Hepatocyte (in vitro differentiated cells): ENCODE measurements at regions not wholly inside any gene's neighbourhood (a gene's known extent, or its start where the extent isn't known, plus 50 kb on each side); places are given as distances from the start of the nearest gene placed in this dataset.

Source experiments
- DNase-seq: peaks from one replicate; pipeline ENCODE4 v3.0.0-alpha.2; 2016; ENCODE audit warnings: low spot score
- H2AFZ ChIP-seq: fragments of 200-600 bp; sonication (generic); 2 replicates; pipeline ENCODE4 v1.6.0; 2016; ENCODE audit warnings: antibody characterized with exemption, mild to moderate bottlenecking
- H3K27ac ChIP-seq: fragments of 200-600 bp; sonication (generic); 2 replicates; pipeline ENCODE4 v1.5.1; 2016; ENCODE audit warnings: mild to moderate bottlenecking
- H3K27me3 ChIP-seq: fragments of 200-600 bp; sonication (generic); 2 replicates; pipeline ENCODE4 v1.6.1; 2016
- H3K36me3 ChIP-seq: fragments of 200-600 bp; sonication (generic); replicated peaks from 2 replicates; pipeline ENCODE4 v1.5.1; 2016; ENCODE audit warnings: low read depth; ENCODE audit not compliant: insufficient read depth
- H3K4me1 ChIP-seq: fragments of 200-600 bp; sonication (generic); 2 replicates; pipeline ENCODE4 v1.5.1; 2016; ENCODE audit warnings: mild to moderate bottlenecking, moderate library complexity; ENCODE audit not compliant: insufficient read depth
- H3K4me2 ChIP-seq: fragments of 200-600 bp; sonication (generic); 2 replicates; pipeline ENCODE4 v1.6.0; 2016
- H3K4me3 ChIP-seq: fragments of 200-600 bp; sonication (generic); 2 replicates; pipeline ENCODE4 v1.5.1; 2016; ENCODE audit warnings: mild to moderate bottlenecking
- H3K79me2 ChIP-seq: fragments of 200-600 bp; sonication (generic); 2 replicates; pipeline ENCODE4 v1.6.0; 2017; ENCODE audit warnings: mild to moderate bottlenecking
- H3K9me2 ChIP-seq: fragments of 200-600 bp; sonication (generic); replicated peaks from 2 replicates; pipeline ENCODE4 v1.6.0; 2017; ENCODE audit warnings: mild to moderate bottlenecking; ENCODE audit not compliant: insufficient read depth
- H3K9me3 ChIP-seq: fragments of 200-600 bp; sonication (generic); 2 replicates; pipeline ENCODE4 v1.5.1; 2016; ENCODE audit warnings: low read depth, mild to moderate bottlenecking
- H4K20me1 ChIP-seq: fragments of 200-600 bp; sonication (generic); 2 replicates; pipeline ENCODE4 v1.6.0; 2016; ENCODE audit warnings: mild to moderate bottlenecking; ENCODE audit not compliant: insufficient read depth, poor library complexity, severe bottlenecking
- CTCF ChIP-seq: fragments of 200-600 bp; sonication (generic); IDR thresholded peaks from 2 replicates; pipeline ENCODE4 v1.5.1; 2016; ENCODE audit warnings: antibody characterized with exemption, mild to moderate bottlenecking; ENCODE audit not compliant: poor library complexity
- EZH2 ChIP-seq: fragments of 200-600 bp; sonication (generic); IDR thresholded peaks from 2 replicates; pipeline ENCODE4 v1.6.1; 2016; ENCODE audit warnings: antibody characterized with exemption, mild to moderate bottlenecking, borderline replicate concordance
- EZH2phosphoT487 ChIP-seq: fragments of 200-600 bp; sonication (generic); IDR thresholded peaks from one replicate; pipeline ENCODE4 v1.6.1; 2018; ENCODE audit warnings: antibody characterized with exemption, mild to moderate bottlenecking, low read depth, moderate library complexity; ENCODE audit not compliant: unreplicated experiment, severe bottlenecking
- WGBS: methylation state at CpG from one replicate; pipeline ENCODE4 v1.1.6; 2016; ENCODE audit warnings: low lambda C conversion rate; ENCODE audit errors: missing lambda C conversion rate; 5-methylcytosine and 5-hydroxymethylcytosine counted together

GRCh38 chr18:40046596-40046995 is 1908.4 kb upstream of the PIK3C3 start:
- Histone ChIP-seq H3K9me3 (no peaks in the 10 kb centered on the region), H3K4me3 (no peak overlapping the region), H3K27ac (no peak overlapping the region), H4K20me1 (no peaks in the 10 kb centered on the region), H3K4me2 (no peak overlapping the region), H3K27me3 (no peaks in the 10 kb centered on the region), H3K4me1 (no peaks in the 10 kb centered on the region), H3K36me3 (no peaks in the 10 kb centered on the region), H3K9me2 (no peaks in the 10 kb centered on the region), H2AFZ (no peak overlapping the region), H3K79me2 (no peaks in the 10 kb centered on the region)
- no peak for DNase-seq
- no peak for TF ChIP-seq EZH2
- TF ChIP-seq CTCF = no peak
- no peak for TF ChIP-seq EZH2phosphoT487
- 91% methylated on average over 3 of the region's 3 CpGs for WGBS

GRCh38 chr18:40041951-40042350 is 1913.1 kb upstream of the PIK3C3 start:
- Histone ChIP-seq H3K27ac (no peak overlapping the region), H3K27me3 (no peaks in the 10 kb centered on the region), H4K20me1 (no peaks in the 10 kb centered on the region), H2AFZ (no peak overlapping the region), H3K9me2 (no peaks in the 10 kb centered on the region), H3K4me1 (no peaks in the 10 kb centered on the region), H3K79me2 (no peaks in the 10 kb centered on the region), H3K9me3 (no peaks in the 10 kb centered on the region), H3K4me3 (no peak overlapping the region), H3K36me3 (no peaks in the 10 kb centered on the region), H3K4me2 (no peak overlapping the region)
- 59% methylated on average over 8 of the region's 8 CpGs for WGBS
- DNase-seq = no peak
- TF ChIP-seq CTCF (no peak), EZH2 (no peak), EZH2phosphoT487 (no peak)

GRCh38 chr18:40040574-40040973 is 1914.5 kb upstream of the PIK3C3 start:
- H4K20me1 ChIP-seq = no peaks in the 10 kb centered on the region
- H3K79me2 ChIP-seq = no peaks in the 10 kb centered on the region
- H3K4me1 ChIP-seq = no peaks in the 10 kb centered on the region
- no peak overlapping the region for H3K4me2 ChIP-seq
- no peak overlapping the region for H3K4me3 ChIP-seq
- H3K27me3 ChIP-seq = no peaks in the 10 kb centered on the region
- no peak overlapping the region for H3K27ac ChIP-seq
- no peaks in the 10 kb centered on the region for H3K36me3 ChIP-seq
- DNase-seq = no peak
- 85% methylated on average over 4 of the region's 4 CpGs for WGBS
- H3K9me3 ChIP-seq = no peaks in the 10 kb centered on the region
- H2AFZ ChIP-seq = no peak overlapping the region
- no peaks in the 10 kb centered on the region for H3K9me2 ChIP-seq
- TF ChIP-seq CTCF = no peak
- no peak for TF ChIP-seq EZH2
- no peak for TF ChIP-seq EZH2phosphoT487

- Histone ChIP-seq H3K9me2 (no peaks in the 10 kb centered on the region), H3K27ac (no peak overlapping the region), H3K79me2 (no peaks in the 10 kb centered on the region), H2AFZ (no peak overlapping the region), H3K4me1 (no peaks in the 10 kb centered on the region), H3K36me3 (no peaks in the 10 kb centered on the region), H4K20me1 (no peaks in the 10 kb centered on the region), H3K4me3 (no peak overlapping the region), H3K27me3 (no peaks in the 10 kb centered on the region), H3K9me3 (no peaks in the 10 kb centered on the region), H3K4me2 (no peak overlapping the region)
- 79% methylated on average over 6 of the region's 6 CpGs for WGBS
- TF ChIP-seq CTCF (no peak), EZH2 (no peak), EZH2phosphoT487 (no peak)
- DNase-seq = no peak
Observed at GRCh38 chr18:40037356-40037755, 1917.7 kb upstream of the PIK3C3 start.
